Sigmoid colon (tissue), 6 donors: ENCODE measurements at regions not wholly inside any gene's neighbourhood (a gene's known extent, or its start where the extent isn't known, plus 50 kb on each side); places are given as distances from the start of the nearest gene placed in this dataset.

Experiments used
- DNase-seq: peaks from one replicate; pipeline ENCODE4 v3.0.0-alpha.2; 2019
- H3K27ac ChIP-seq, 4 donors: fragments of 200-600 bp; sonication (generic); one replicate each; pipeline ENCODE4 v1.5.1; 2016 to 2019; ENCODE audit warnings: mild to moderate bottlenecking in 1 of 4
- H3K27me3 ChIP-seq, 3 donors: fragments of 200-600 bp; sonication (generic); one replicate each; pipeline ENCODE4 v1.5.1; 2019; ENCODE audit warnings: mild to moderate bottlenecking in 1 of 3
- H3K36me3 ChIP-seq, 4 donors: fragments of 200-600 bp; sonication (generic); one replicate each; pipeline ENCODE4 v1.5.1; 2016 to 2019
- H3K4me1 ChIP-seq, 4 donors: fragments of 200-600 bp; sonication (generic); one replicate each; pipeline ENCODE4 v1.5.1; 2017 to 2019
- H3K4me3 ChIP-seq, 4 donors: fragments of 200-600 bp; sonication (generic); one replicate each; pipeline ENCODE4 v1.5.1; 2017 to 2019; ENCODE audit warnings: mild to moderate bottlenecking in 2 of 4, moderate library complexity in 1 of 4
- H3K9me3 ChIP-seq, 4 donors: fragments of 200-600 bp in 3 of 4; sonication (generic) in 3 of 4; one replicate each; pipeline versions ENCODE4 v1.5.1 to v1.6.1; 2013 to 2019
- CTCF ChIP-seq, 4 experiments: fragments of 450-650 bp in 3 of 4; fragments of 200-600 bp in 1 of 4; IDR thresholded peaks; one replicate each; pipeline ENCODE4 v1.5.1; 2016 to 2019; ENCODE audit warnings: antibody characterized with exemption in 4 of 4, mild to moderate bottlenecking in 3 of 4, moderate library complexity in 2 of 4
- EP300 ChIP-seq, 4 donors: sonication (generic); formaldehyde crosslinking; IDR thresholded peaks; one replicate each; pipeline ENCODE4 v1.6.1; 2017; ENCODE audit warnings: antibody characterized with exemption in 4 of 4
- POLR2A ChIP-seq, 2 donors: fragments of 450-650 bp; IDR thresholded peaks; one replicate each; pipeline ENCODE4 v1.6.1; 2016; ENCODE audit warnings: antibody characterized with exemption in 2 of 2, mild to moderate bottlenecking in 2 of 2, moderate library complexity in 2 of 2
- POLR2AphosphoS5 ChIP-seq, 4 donors: sonication (generic); formaldehyde crosslinking; IDR thresholded peaks; one replicate each; pipeline ENCODE4 v1.6.1; 2017; ENCODE audit warnings: antibody characterized with exemption in 4 of 4
- WGBS, 2 donors: extraction: QIAGEN DNeasy Blood & Tissue Kit; methylation state at CpG; one replicate each; pipeline ENCODE4 v1.1.7; 2013; 5-methylcytosine and 5-hydroxymethylcytosine counted together
- intact Hi-C: fragments of 100-400 bp; cut with DNase I; formaldehyde crosslinking; loops from one replicate; pipeline ENCODE4 v1.15.1; 2023
- donor health status: healthy with polysubstance abuse.
- donor health status: healthy.

- Histone ChIP-seq H3K4me3 (no peak overlapping the region), H3K36me3 (no peaks in the 10 kb centered on the region), H3K9me3 (no peaks in the 10 kb centered on the region), H3K4me1 (no peaks in the 10 kb centered on the region), H3K27ac (no peak overlapping the region), H3K27me3 (no peaks in the 10 kb centered on the region)
- TF ChIP-seq POLR2AphosphoS5 (IDR thresholded peaks at IDR 0.05) (no peak), POLR2A (IDR thresholded peaks at IDR 0.05) (no peak), CTCF (IDR thresholded peaks at IDR 0.05) (no peak), EP300 (IDR thresholded peaks at IDR 0.05) (no peak)
- DNase-seq: no peak
- 83 to 85% methylated on average over 5 of the region's 5 CpGs for WGBS, 2 donors
- intact Hi-C loops: no loop called here
Observed at GRCh38 chr3:137294139-137294538, 336.4 kb downstream of the IL20RB start.

- H3K4me1 ChIP-seq: no peaks in the 10 kb centered on the region
- 66 to 85% methylated on average over 1 of the region's 1 CpG for WGBS, 2 donors
- no peaks in the 10 kb centered on the region for H3K27me3 ChIP-seq
- no peak overlapping the region for H3K4me3 ChIP-seq
- TF ChIP-seq EP300 (IDR thresholded peaks at IDR 0.05) (no peak), POLR2AphosphoS5 (IDR thresholded peaks at IDR 0.05) (no peak), CTCF (IDR thresholded peaks at IDR 0.05) (no peak), POLR2A (IDR thresholded peaks at IDR 0.05) (no peak)
- H3K9me3 ChIP-seq: no peaks in the 10 kb centered on the region
- no peaks in the 10 kb centered on the region for H3K36me3 ChIP-seq
- intact Hi-C loops: no loop called here
- H3K27ac ChIP-seq: no peak overlapping the region
- no peak for DNase-seq
Observed at GRCh38 chr3:137294839-137295238, 337.1 kb downstream of the IL20RB start.

GRCh38 chr3:137295336-137295735 lies 337.6 kb downstream of the IL20RB start:
- WGBS, 2 donors: 88 to 91% methylated on average over 3 of the region's 3 CpGs
- DNase-seq: no peak
- intact Hi-C loops: no loop called here
- no peaks in the 10 kb centered on the region for H3K4me1 ChIP-seq
- no peak overlapping the region for H3K27ac ChIP-seq
- no peak for TF ChIP-seq POLR2AphosphoS5 (IDR thresholded peaks at IDR 0.05)
- TF ChIP-seq POLR2A (IDR thresholded peaks at IDR 0.05): no peak
- TF ChIP-seq EP300 (IDR thresholded peaks at IDR 0.05): no peak
- TF ChIP-seq CTCF (IDR thresholded peaks at IDR 0.05): no peak
- no peak overlapping the region for H3K4me3 ChIP-seq
- H3K36me3 ChIP-seq: no peaks in the 10 kb centered on the region
- no peaks in the 10 kb centered on the region for H3K9me3 ChIP-seq
- no peaks in the 10 kb centered on the region for H3K27me3 ChIP-seq

GRCh38 chr3:137296116-137296515 lies 338.3 kb downstream of the IL20RB start:
- WGBS, 2 donors: 39 to 44% methylated on average over 2 of the region's 2 CpGs
- TF ChIP-seq CTCF (IDR thresholded peaks at IDR 0.05) (no peak), EP300 (IDR thresholded peaks at IDR 0.05) (no peak), POLR2AphosphoS5 (IDR thresholded peaks at IDR 0.05) (no peak), POLR2A (IDR thresholded peaks at IDR 0.05) (no peak)
- Histone ChIP-seq H3K27me3 (no peaks in the 10 kb centered on the region), H3K36me3 (no peaks in the 10 kb centered on the region), H3K27ac (no peak overlapping the region), H3K4me1 (no peaks in the 10 kb centered on the region), H3K4me3 (no peak overlapping the region), H3K9me3 (no peaks in the 10 kb centered on the region)
- no peak for DNase-seq
- intact Hi-C loops: no loop called here

GRCh38 chr3:137297770-137298169 lies 340.0 kb downstream of the IL20RB start:
- Histone ChIP-seq H3K27ac (no peak overlapping the region), H3K9me3 (no peaks in the 10 kb centered on the region), H3K36me3 (no peaks in the 10 kb centered on the region), H3K27me3 (no peaks in the 10 kb centered on the region), H3K4me1 (no peaks in the 10 kb centered on the region), H3K4me3 (no peak overlapping the region)
- WGBS, 2 donors: 77 to 86% methylated on average over 1 of the region's 1 CpG
- intact Hi-C loops: no loop called here
- TF ChIP-seq EP300 (IDR thresholded peaks at IDR 0.05) (no peak), POLR2AphosphoS5 (IDR thresholded peaks at IDR 0.05) (no peak), CTCF (IDR thresholded peaks at IDR 0.05) (no peak), POLR2A (IDR thresholded peaks at IDR 0.05) (no peak)
- no peak for DNase-seq
